Panc1 (cell line): ENCODE measurements at regions not wholly inside any gene's neighbourhood (a gene's known extent, or its start where the extent isn't known, plus 50 kb on each side); places are given as distances from the start of the nearest gene placed in this dataset.

ENCODE experiments used
- ATAC-seq: fragments of 200-7000 bp; cut with Tn5 transposase; 2 replicates; pipeline ENCODE4 v1.9.1; 2020; ENCODE audit warnings: mild to moderate bottlenecking, moderate library complexity
- BruUV-seq: library from RNA; stranded (reverse); fragments of 400-500 nt; replicated peaks from 2 replicates; lab custom pipeline; 2021; lab: Mats Ljungman, UMichigan
- CTCF ChIA-PET: fragments of 300-600 bp; sonication (Branson Sonifier 250); formaldehyde crosslinking; loops from one replicate; lab custom pipeline; 2022; ENCODE audit warnings: antibody characterized with exemption; lab: Charles Lee
- POLR2A ChIA-PET: fragments of 300-600 bp; sonication (Branson Sonifier 250); formaldehyde crosslinking; loops from one replicate; lab custom pipeline; 2022; ENCODE audit warnings: antibody characterized with exemption; lab: Charles Lee
- DNase-seq: peaks from one replicate; pipeline ENCODE4 v3.0.0-alpha.2; 2010; ENCODE audit warnings: low read depth, low spot score
- H3K27ac ChIP-seq: 2 replicates; pipeline ENCODE4 v1.5.1; 2011; ENCODE audit warnings: mild to moderate bottlenecking, low read length, inconsistent platforms
- H3K27me3 ChIP-seq: fragments of 200-500 bp; sonication (Bioruptor generic); 2 replicates; pipeline ENCODE4 v1.6.0; 2014; ENCODE audit warnings: low read length, inconsistent platforms; ENCODE audit not compliant: control insufficient read depth, insufficient read depth
- H3K36me3 ChIP-seq: fragments of 200-500 bp; sonication (Bioruptor generic); 2 replicates; pipeline ENCODE4 v1.5.1; 2014; ENCODE audit warnings: inconsistent platforms, mild to moderate bottlenecking, low read length, moderate library complexity; ENCODE audit not compliant: control insufficient read depth, insufficient read depth
- H3K4me1 ChIP-seq: 2 replicates; pipeline ENCODE4 v1.5.1; 2011; ENCODE audit warnings: inconsistent platforms, mild to moderate bottlenecking, low read length, moderate library complexity; ENCODE audit not compliant: control insufficient read depth, insufficient read depth
- H3K4me3 ChIP-seq, 2 experiments: 2 replicates each; pipeline ENCODE4 v1.5.1; 2011 to 2012; ENCODE audit warnings: low read depth in 2 of 2, low read length in 2 of 2, mild to moderate bottlenecking in 2 of 2, inconsistent platforms in 1 of 2, moderate library complexity in 1 of 2
- H3K9me3 ChIP-seq: fragments of 200-500 bp; sonication (Bioruptor generic); 2 replicates; pipeline ENCODE4 v1.5.1; 2014; ENCODE audit warnings: low read depth, mild to moderate bottlenecking, inconsistent platforms, low read length, moderate library complexity; ENCODE audit not compliant: control insufficient read depth, insufficient read depth
- POLR2AphosphoS5 ChIP-seq: IDR thresholded peaks from 2 replicates; pipeline ENCODE4 v1.6.1; 2012; ENCODE audit warnings: mild to moderate bottlenecking, low read depth, low read length, moderate library complexity
- REST ChIP-seq, 2 experiments: IDR thresholded peaks; 2 replicates each; pipeline ENCODE4 v1.6.1; 2011 to 2012; ENCODE audit warnings: low read depth in 2 of 2, control low read depth in 1 of 2, low read length in 1 of 2, mild to moderate bottlenecking in 1 of 2, moderate library complexity in 1 of 2; ENCODE audit not compliant: insufficient read depth in 1 of 2
- SIN3A ChIP-seq: IDR thresholded peaks from 2 replicates; pipeline ENCODE4 v1.6.1; 2012; ENCODE audit warnings: low read depth, mild to moderate bottlenecking, low read length, moderate library complexity, borderline replicate concordance; ENCODE audit not compliant: insufficient read depth
- TCF7L2 ChIP-seq: IDR thresholded peaks from 2 replicates; pipeline ENCODE4 v1.6.1; 2011; ENCODE audit warnings: mild to moderate bottlenecking, low read depth, low read length, inconsistent platforms
- in situ Hi-C: cut with HindIII; loops from 2 replicates; pipeline ENCODE4 v1.10.0; 2016; ENCODE audit warnings: low sequenced_read_pairs, low pct_unique_long_range_greater_than_20kb
- intact Hi-C: fragments of 100-400 bp; cut with micrococcal nuclease; formaldehyde crosslinking; loops from one replicate; pipeline ENCODE4 v1.10.0; 2022; ENCODE audit not compliant: unreplicated experiment
- TF ChIP-seq, protein P1 (sequence below): fragments of 450-650 bp; IDR thresholded peaks from 2 replicates; pipeline ENCODE4 v1.5.1; 2017; ENCODE audit warnings: mild to moderate bottlenecking

DNA sequence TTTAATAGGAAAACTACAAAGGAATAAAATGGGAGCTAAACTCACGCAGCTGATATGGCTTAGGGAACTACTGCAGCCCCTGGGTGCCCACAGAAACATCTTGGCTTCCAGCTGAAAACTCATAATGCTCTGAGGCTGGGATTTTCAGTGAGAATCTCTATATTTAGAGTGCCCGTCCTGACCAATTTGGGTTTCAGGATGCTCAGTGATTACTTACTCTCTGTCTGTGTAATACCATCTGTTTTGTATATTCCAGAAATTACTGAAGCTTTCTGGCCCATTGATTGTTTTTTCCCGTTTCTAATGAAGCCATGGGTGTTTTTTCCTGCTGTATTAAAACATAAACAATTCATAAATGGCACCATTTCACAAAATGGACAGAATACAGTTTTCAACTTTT, 50.6 kb upstream of the ZNF385D start:
- in situ Hi-C loops = no loop called here

DNA sequence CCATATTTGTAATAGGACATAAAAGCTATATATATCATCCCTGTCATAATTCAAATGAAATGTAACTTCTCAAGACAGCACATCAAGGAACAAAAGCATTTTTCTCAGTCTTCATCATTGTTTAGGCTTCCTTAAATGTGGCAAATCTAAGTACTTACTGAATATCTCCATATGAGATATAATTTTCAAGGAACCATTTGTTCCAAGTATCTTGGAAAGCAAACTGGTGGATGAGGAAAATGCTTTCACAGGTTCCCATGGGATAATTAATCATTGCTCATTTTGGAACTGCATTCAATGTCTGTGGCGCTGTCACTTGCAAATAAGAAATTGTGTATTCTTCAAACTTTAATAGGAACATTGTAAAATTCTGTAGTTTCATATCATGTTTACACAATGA, 52.6 kb upstream of the ZNF385D start:
- DNase-seq = no peak
- Histone ChIP-seq H3K27me3 (no peaks in the 10 kb centered on the region), H3K9me3 (no peaks in the 10 kb centered on the region), H3K36me3 (no peaks in the 10 kb centered on the region), H3K4me3 (no peak overlapping the region), H3K4me1 (no peaks in the 10 kb centered on the region), H3K27ac (no peak overlapping the region)
- BruUV-seq = no TSS peak
- in situ Hi-C loops (no loop called here), intact Hi-C loops (no loop called here)
- ATAC-seq = no peak
- CTCF ChIA-PET = no interaction called here
- POLR2A ChIA-PET = no interaction called here
- TF ChIP-seq, protein P1, sequence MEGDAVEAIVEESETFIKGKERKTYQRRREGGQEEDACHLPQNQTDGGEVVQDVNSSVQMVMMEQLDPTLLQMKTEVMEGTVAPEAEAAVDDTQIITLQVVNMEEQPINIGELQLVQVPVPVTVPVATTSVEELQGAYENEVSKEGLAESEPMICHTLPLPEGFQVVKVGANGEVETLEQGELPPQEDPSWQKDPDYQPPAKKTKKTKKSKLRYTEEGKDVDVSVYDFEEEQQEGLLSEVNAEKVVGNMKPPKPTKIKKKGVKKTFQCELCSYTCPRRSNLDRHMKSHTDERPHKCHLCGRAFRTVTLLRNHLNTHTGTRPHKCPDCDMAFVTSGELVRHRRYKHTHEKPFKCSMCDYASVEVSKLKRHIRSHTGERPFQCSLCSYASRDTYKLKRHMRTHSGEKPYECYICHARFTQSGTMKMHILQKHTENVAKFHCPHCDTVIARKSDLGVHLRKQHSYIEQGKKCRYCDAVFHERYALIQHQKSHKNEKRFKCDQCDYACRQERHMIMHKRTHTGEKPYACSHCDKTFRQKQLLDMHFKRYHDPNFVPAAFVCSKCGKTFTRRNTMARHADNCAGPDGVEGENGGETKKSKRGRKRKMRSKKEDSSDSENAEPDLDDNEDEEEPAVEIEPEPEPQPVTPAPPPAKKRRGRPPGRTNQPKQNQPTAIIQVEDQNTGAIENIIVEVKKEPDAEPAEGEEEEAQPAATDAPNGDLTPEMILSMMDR = no peak
- TF ChIP-seq SIN3A (no peak), POLR2AphosphoS5 (no peak), TCF7L2 (no peak)

More for the DNA sequence above, 50.6 kb upstream of the ZNF385D start:
- CTCF ChIA-PET = no interaction called here
- intact Hi-C loops = no loop called here
- no peak overlapping the region for H3K4me3 ChIP-seq
- DNase-seq = no peak
- no peak overlapping the region for H3K27ac ChIP-seq
- TF ChIP-seq TCF7L2 = no peak
- TF ChIP-seq REST (IDR thresholded peaks at IDR 0.05; ENCODE audit: insufficient read depth in 1 of 2, low read depth in 2 of 2, low read length in 1 of 2) = no peak
- TF ChIP-seq, protein P1 = no peak
- TF ChIP-seq SIN3A = no peak
- no peak for TF ChIP-seq POLR2AphosphoS5
- no peaks in the 10 kb centered on the region for H3K4me1 ChIP-seq
- no peaks in the 10 kb centered on the region for H3K27me3 ChIP-seq
- no TSS peak for BruUV-seq
- POLR2A ChIA-PET = no interaction called here
- ATAC-seq = no peak
- no peaks in the 10 kb centered on the region for H3K36me3 ChIP-seq
- no peaks in the 10 kb centered on the region for H3K9me3 ChIP-seq
